Left hindlimb (tissue), 1 donor: ENCODE measurements at regions not wholly inside any gene's neighbourhood (a gene's known extent, or its start where the extent isn't known, plus 50 kb on each side); places are given as distances from the start of the nearest gene placed in this dataset.
"Not testable (repeated sequence)": the region's sequence is repeated elsewhere in the genome, so short reads cannot be mapped to it uniquely, and the experiment has no call there.

Source experiments
- DNase-seq: peaks from one replicate; pipeline ENCODE4 v3.0.0-alpha.2; 2018

DNA sequence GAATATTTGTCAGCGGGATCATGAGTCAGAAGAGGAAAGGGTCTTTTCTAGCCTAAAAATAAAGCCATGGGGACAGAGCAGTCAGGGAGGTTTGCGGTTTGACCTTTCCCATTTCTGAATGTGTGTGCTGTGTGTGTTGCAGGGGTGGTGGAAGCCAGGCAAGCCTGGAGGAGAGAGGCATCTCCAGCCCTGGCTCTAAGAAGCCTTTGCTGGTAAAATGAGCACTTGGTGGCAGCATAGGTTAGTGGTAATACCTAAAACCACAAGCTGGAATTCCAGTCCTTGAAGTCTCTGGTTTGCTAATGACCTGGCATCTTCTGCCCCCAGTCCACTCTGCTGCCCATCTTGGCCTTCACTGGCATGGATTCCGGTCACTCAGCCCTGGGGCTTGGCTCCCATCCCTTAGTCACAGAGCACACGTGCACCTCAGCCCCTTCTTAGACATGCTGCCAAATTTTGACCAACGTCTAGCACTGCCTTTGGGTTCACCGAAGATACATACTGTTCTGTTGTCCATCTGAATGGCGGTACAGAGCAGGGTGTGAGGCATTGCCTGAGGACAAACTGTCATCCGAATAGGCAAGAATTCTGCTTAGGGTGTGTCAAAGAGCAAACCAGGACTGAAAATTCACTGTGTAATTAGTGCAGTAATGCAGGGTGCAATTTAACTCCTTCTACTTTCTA is 52.7 kb downstream of the KCNA5 start:
- DNase-seq, result no peak

DNA sequence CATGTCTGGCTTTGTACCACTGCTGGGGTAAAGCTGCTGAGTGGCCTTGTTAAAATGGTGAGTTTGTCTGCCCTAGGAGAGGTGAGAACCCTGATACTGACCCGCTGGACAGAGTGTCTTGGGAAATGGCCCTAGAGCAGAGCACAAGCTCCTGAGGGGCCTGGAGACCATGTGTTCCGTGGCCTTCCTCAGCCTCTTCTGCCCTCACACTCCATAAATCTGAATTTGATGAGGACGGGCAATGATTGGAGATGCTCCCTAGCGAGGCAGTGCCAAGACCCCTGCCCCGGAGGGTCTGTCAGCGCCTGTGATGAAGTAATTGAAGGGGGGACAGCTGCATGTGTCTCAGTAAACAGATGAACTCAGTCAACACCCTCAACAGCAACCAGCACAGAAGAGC is 54.1 kb downstream of the KCNA5 start:
- no peak for DNase-seq

DNA sequence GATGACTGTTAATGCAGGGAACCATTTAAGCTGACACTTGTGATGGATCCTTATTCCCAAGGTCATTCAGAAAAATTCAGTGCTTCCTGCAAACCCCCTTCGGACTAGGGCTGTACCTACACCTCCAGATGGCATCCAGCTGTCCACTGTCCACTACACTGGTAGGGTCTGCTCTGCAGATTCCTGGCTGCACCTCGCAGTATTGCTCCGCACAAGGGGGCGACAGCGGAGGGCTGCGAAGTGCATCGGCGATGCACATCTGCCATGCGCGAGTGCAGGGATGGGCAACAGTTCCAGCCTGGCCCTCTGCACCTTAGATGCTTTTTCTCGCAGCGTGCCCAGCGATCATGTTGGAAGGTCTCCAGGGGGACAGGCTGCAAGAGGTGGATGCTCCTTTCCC is 55.5 kb downstream of the KCNA5 start:
- no peak for DNase-seq

DNA sequence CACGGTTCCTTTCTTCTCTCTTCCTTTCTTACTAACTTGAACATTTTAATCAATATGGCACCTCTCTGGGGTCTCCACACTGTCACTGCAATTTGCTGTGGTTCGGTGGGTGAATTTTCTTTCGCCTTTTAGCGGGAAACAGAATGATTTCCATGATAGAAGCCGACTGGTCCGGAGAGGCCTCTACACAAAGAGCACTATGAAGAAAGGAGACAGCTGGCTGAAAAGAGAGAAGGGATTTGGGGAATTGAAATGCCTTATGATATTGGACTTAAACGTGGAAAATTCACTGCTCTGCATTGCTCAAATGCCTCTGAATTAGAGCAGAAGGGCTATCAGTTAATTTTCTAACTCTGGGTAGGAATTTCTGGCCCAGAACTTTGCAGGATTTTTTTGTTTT is 55.9 kb downstream of the KCNA5 start:
- DNase-seq, result no peak

DNA sequence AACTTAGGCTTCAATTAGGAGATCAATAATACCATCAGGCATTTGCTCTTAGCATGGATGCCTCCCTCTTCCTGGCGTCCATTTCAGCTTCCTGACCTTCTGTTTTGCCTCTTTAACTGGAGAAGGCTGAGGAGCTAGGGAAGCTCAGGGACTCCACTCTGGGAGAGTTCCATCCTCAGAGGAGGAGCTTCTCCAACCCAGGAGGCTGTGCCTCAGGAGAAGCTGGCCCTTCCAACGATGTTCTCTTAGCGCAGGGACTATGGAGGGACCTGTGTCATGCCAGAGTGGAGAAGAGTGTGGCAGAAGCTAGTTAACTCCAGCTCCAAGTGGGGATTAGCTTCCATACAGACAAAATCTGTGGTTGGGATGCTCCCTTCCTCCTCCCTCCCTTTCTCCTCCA is 58.0 kb downstream of the KCNA5 start:
- DNase-seq, result no peak

DNA sequence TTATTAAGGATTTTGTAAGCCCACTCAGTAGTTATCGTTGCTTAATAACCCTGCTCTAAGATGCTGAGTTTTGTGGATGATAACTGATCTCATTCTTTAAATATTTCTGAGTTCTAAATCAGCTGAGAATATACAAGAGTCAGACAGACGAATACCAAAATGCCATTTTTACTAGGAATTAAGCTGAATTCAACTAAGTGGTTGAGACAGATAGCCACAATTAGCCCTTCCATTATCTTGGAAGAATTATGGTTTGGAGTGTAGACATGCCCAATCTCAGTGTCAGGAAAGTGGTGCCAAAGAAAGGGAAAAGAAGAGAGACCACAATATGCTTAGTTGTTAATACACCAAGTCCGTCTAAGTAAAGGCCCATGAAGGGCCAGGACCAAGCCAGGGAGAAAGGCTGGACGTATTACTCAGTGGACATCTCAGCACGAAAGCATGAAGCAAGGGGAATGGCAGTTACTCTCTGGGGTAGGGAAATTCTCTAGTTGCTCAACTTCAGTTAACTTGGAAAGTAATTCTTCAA is 58.6 kb downstream of the KCNA5 start:
- no peak for DNase-seq

DNA sequence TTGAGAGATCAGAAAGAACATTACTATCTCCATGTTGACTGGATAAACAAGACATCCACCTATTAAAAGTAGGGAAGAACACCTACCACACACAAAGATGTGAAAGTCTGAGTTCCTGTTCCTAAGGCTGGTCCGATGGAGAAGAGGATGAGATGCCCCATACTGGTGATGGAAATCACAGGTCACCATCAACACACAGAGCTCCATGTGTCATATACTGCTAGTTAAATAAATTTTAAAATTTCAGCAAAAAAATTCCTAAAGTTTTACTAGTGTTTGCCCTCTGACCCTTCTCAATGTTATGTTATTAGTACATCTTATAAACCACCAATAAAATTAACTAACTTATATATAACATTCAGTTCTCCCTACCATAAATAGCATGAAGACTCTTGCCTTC is 59.1 kb downstream of the KCNA5 start:
- no peak for DNase-seq

DNA sequence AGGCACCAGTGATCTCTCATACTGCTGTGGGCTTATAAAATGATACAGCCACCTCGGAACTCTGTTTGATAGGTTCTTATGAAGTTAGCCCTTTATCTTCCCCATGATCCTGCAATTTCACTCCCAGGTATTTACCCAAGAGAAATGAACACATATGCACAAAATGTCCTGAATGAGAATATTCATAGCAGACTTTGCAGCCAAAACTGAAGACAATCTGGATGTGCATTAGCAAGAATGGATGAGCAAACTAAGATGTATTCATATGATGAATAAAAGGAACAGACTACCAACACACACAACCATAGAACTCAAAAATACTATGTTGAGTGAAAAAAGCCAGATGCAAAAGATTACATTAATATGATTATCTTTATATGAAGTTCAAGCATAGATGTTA is 66.7 kb downstream of the KCNA5 start:
- no peak for DNase-seq

DNA sequence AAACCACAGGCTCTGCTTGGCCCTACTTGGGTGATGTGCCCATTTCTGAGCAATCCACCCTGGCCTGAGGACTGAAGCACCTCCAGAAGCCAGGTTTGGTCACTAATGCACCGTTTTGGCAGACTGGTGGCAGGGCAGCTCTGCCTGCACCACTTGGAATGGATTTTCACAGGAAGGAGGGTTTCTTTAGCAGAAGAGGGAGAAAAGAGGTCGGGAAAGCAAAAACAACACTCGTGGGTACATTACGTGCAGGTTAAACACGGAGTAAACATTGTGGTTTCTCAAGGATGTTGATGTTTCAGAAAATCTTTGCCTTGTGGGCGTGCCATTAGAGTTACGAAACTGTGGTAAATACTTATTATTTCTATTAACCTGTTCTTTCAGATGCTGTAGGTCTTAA is 70.8 kb downstream of the KCNA5 start:
- DNase-seq, result no peak

DNA sequence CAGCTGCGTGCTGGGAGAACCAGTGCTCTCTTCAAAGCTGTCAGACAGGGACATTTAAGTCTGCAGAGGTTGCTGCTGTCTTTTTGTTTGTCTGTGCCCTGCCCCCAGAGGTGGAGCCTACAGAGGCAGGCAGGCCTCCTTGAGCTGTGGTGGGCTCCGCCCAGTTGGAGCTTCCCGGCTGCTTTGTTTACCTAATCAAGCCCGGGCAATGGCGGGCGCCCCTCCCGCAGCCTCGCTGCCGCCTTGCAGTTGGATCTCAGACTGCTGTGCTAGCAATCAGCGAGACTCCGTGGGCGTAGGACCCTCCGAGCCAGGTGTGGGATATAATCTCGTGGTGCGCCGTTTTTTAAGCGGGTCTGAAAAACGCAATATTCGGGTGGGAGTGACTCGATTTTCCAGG is 78.1 kb downstream of the KCNA5 start:
- not testable (repeated sequence) for DNase-seq

DNA sequence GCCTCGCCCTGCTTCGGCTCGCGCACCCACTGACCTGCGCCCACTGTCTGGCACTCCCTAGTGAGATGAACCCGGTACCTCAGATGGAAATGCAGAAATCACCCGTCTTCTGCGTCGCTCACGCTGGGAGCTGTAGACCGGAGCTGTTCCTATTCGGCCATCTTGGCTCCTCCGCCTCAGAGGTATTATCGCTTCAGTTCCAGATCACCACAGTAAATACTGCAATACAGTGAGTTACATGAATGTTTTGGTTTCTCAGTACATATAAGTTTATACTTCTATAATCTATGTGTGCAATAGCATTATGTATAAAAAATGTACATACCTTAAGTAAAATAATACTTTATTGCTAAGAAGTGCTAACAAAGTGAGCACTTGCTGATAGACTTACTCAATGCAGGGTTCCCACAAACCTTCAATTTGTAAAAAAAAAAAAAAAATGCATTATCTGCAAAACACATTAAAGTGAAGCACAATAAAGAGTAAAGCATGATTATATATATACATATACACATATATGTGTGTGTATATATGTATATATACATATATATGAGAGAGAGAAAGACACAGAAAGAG is 78.7 kb downstream of the KCNA5 start:
- not testable (repeated sequence) for DNase-seq

DNA sequence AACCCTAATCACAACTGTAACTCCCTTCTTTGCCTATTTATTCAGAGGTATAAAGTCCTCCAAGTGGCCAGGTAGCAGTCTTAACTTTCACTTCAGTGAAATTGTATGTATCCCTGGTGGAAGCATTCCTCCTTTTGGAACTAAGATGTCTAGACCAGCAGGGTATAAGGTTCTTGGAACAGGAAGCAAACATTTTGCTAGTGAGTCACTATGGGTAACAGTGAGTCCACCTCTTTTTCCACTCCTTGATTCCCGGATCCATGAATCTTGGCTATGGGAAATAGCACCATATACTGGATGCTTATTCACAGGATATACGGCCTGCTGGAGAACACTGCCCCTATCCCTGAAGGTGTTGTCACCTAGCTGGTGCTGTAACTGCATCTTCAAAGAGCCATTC is 80.2 kb downstream of the KCNA5 start:
- DNase-seq, result no peak

DNA sequence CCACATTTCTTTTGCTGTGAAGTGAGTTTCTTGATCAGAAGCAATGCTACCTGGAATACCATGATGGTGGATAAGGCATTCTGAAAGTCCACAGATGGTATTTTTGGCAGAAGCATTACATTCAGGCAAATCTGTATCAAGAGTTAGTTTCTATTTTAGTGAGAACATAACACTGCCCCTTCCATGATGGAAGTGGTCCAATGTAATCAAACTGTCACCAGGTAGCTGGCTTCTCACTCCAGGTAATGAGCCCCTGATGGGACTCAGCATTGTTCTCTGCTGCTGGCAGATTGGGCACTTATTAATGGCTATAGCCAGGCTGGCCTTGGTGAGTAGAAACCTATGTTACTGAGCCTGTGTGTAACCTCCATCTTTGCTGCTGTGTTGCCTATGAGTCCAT is 80.7 kb downstream of the KCNA5 start:
- DNase-seq, result no peak

DNA sequence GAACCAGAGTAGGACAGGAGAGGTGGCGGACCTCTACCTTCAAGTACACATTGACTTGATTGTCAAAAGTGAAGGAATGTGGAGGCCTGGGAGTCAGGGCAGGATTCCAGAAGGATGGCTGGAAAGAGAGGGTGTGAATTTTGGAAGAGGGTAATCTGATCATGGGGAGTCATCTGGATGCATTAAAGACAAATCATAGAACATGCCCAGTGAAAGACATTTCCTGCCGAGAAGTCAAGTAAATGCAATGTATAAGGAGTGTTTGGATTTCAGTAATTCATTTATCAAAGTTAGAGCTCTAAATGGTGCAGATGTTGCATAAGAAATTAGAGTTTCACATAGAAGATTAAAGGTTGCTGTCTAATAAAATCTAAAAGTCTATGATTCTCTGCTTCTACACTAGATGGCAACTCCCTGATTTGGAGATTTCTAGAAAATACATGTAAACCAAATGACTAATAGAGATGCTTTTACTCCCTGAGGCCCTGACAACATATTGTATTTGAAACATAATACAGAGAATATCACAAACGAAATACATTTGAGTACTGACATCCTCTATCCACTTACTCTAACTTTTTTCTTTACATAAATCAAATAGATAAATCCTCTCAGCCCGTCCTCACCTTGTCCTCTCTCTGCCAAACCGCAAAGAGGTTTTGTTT is 91.3 kb downstream of the KCNA5 start:
- DNase-seq, result no peak

DNA sequence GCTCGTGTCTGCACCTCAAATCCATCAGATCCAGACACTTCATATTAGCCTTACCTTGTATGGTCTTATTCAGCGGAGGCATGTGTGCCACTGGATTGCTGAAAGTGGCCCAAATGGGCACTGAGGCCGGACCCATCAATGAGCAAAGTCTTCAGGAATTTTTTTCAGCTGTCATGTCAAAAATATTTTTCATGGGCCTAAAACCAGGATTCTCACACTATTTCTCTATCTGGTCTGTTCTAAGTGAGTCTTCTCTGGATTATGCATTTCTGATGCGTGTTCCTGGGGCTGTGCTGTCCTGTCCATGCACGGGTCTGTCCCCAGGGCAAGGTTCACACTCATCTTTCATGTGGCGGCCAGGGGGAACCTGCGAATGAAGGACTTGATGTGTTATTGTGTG is 94.6 kb downstream of the KCNA5 start:
- no peak for DNase-seq

DNA sequence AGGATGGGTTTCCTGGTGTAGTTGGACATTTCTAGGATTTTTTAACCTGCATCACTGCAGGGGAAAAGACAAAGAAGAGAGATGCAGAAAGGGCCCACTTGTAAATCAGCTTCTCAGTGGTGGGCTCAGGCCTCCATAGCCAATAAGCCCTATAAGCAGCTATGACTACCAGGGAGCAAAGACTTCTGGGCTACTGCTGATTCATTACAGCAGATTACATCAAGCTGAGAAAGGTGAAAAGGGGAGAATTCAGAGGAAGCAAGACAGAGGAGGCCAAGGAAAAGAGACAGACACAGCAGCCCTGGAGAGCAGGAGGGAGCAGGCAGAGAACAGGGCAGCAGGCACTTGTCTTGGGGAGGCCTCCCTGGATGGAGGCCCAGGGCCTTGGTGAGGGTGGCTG is 95.2 kb downstream of the KCNA5 start:
- DNase-seq, result no peak

DNA sequence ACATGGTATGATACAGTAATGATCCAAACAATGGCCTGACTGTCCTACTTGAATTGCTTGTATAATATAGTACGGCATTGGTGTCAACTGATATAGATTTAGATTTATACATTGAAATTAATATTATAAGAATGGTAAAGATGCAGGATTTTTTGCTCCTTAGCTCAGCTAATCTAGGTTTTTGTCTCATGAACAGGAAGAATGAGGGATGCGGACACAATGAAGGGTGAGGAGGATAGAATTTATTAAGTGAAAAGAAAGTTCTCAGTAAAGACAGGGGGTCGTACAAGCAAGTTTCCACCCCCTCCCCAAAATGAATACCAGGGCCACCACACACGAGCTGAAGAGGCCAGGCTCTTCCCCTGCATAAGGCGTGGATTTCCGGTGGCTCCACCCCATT is 96.1 kb downstream of the KCNA5 start:
- no peak for DNase-seq

DNA sequence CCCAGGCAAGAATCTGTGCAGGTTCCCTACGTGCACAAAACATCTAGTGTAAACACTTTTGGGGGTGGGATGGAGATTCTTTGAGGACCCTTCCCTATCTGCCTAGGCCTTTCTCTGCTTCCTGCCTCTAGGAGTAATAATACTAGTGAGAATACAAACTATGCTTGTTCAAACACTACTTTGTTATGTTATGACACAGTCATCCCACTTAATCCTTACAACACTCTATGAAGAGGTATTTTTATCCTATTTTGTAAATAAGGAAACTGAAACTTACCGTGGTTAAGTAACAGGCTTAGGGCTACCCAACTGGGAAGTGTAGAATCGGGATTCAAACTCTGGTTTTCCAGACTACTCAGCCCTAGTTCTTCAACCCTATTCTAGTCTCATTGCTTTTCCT is 96.5 kb downstream of the KCNA5 start:
- DNase-seq, result no peak

DNA sequence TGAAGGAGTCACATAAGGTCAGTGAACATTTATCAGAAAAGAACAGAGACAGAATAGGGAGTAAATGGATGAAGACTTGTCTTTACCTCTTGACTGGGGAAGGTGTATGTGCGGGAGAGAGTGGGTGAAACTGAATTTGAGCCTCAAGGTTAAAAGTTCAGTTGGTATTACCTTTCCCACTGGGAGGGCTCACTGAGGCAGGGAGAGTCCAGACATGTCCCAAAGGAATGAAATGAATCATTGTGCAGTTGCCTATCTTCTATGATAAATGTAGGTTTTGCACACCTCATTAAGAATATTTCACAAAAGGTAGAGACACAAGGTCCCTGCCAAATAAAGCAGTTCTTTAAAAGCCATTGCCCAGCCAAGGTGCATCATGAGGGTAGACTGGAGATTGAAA is 105.2 kb downstream of the KCNA5 start:
- no peak for DNase-seq

DNA sequence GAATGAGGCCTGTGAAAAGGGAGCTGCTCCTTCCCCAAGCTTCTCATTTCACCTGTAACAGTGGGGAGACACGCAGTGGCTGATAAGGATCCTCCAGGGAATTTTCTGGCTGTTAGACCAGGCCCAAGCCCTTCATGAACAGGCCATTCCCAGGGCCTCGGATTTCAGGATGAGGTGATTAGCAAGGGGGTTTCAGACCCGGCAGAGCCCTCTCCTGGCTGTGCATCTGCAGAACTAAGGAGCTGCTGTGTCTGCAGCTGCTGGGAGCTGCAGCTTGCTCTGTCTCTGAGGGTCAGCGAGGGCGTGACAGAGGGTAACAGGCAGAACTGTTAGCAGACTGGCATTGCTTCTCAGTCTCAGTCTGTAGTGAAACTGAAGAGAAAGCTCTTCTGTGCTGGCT is 110.4 kb downstream of the KCNA5 start:
- DNase-seq, result no peak

DNA sequence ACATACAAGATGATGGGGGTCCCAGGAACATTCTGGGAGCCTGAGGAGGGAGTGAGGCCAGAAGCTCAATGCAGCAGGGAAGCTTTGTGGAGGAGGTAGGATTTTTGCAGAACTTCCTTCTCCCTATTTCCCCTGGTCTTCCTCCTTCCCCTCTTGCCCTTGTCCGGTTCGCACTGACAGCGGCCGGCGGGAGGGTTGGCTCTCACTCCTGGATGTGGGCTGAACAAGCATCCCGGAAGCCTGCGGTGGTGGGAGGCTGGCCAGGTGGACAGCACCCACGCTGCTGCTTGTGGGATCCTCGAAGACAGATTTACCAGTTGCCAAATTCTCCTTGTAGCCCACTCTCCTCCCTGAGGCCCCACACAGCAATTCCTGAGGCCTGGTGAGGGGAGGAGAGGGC is 112.2 kb downstream of the KCNA5 start:
- DNase-seq, result no peak

DNA sequence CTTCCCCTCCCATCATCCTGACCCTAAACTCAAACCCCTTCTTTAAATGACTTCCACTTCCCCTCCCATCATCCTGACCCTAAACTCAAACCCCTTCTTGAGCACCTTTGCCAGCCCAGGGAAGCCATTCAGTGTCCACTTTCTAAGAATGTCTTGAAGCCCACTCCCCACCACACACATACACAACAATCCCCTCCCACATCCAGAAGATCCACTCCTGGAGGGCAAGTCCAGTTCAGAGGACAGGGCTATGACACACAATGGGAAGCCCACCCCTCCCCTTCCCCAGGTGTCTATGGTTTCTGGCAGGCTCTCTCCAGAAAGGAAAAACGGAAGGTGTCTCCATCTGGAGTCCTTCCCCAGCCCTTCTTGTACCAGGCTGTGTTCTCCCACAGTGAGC is 117.1 kb downstream of the KCNA5 start:
- DNase-seq, result no peak

DNA sequence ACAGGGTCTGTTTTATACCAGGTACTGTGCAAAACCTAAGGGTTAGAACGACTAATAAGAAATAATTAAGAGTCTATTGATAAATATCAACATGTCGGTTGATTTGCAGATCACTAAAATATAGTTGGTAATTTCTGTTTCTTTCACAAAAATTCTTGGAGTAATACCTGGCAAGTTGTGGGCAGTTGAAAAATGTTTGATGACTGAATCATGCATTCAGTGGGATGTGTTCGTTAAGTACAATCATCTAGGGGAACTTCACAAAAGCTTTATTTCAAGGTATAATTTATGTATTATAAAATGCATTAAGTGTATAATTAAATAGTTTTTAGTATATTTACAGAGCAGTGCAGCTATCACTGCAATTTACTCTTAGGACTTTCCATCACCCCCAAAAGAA is 120.0 kb downstream of the KCNA5 start:
- no peak for DNase-seq

DNA sequence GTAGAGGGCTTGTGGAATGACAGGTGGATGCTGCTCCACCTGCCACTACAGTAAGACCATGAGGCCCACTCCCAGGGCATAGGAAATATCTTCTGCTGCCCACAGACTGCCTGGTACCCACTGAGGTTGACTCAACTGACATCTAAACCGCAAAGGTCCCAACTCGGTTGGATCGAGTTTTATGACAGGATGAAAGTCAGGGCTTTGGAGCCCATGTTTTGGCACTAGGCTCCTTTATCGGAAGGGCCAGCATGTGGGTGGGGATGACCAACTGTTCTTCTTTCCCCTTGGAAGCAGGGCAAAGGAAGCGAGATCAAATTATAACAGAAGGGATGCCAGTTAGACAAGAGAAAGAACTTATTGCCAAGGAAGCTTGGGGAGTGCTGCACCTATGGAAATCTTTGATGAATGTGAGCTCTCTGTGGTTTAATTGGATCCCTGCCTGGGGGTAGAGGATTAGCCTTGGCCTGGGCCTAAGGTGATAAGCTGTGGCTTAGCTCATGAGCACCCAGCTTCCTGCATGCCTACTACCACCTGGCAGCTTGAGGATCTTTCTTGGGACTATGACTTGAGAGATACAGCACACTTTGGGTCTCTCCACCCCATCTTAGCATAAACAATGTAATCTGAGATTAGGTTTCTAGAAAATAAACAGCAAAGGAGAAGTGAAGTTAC is 121.8 kb downstream of the KCNA5 start:
- DNase-seq, result no peak
